ENCODE measurements at regions not wholly inside any gene's neighbourhood (a gene's known extent, or its start where the extent isn't known, plus 50 kb on each side); places are given as distances from the start of the nearest gene placed in this dataset.

- Histone ChIP-seq H3K4me1 (ENCODE audit: insufficient read depth) (no peaks in the 10 kb centered on the region), H3K4me3 (no peak overlapping the region), H3K9me3 (no peaks in the 10 kb centered on the region), H3K27ac (no peak overlapping the region), H3K36me3 (no peaks in the 10 kb centered on the region), H3K27me3 (no peaks in the 10 kb centered on the region)
- intact Hi-C loops (cut with DNase I), result loop anchor here in 1 of 4 donors (2.0 kb wide), 1 partner anchor 20 kb away; no protein-coding TSS in a partner anchor
- no peak for DNase-seq
- 79 to 83% (median 82%) methylated on average over 5 of the region's 5 CpGs for WGBS, 3 donors
- TF ChIP-seq POLR2A (IDR thresholded peaks at IDR 0.05), result no peak
- TF ChIP-seq CTCF (IDR thresholded peaks at IDR 0.05), result no peak
- no peak for TF ChIP-seq EP300 (IDR thresholded peaks at IDR 0.05)
Observed at GRCh38 chr18:10312326-10313015, 142.0 kb upstream of the APCDD1 start.

GRCh38 chr18:10313016-10313342 is 141.5 kb upstream of the APCDD1 start:
- H3K9me3 ChIP-seq, result no peaks in the 10 kb centered on the region
- H3K36me3 ChIP-seq, result no peaks in the 10 kb centered on the region
- no peak for TF ChIP-seq EP300 (IDR thresholded peaks at IDR 0.05)
- no peak for TF ChIP-seq POLR2A (IDR thresholded peaks at IDR 0.05)
- no peak for TF ChIP-seq CTCF (IDR thresholded peaks at IDR 0.05)
- no peaks in the 10 kb centered on the region for H3K4me1 ChIP-seq (ENCODE audit: insufficient read depth)
- no peak overlapping the region for H3K4me3 ChIP-seq
- intact Hi-C loops (cut with DNase I), result loop anchor here in 1 of 4 donors (2.0 kb wide), 1 partner anchor 20 kb away; no protein-coding TSS in a partner anchor
- H3K27me3 ChIP-seq, result no peaks in the 10 kb centered on the region
- 87 to 96% (median 91%) methylated on average over 3 of the region's 3 CpGs for WGBS, 3 donors
- no peak overlapping the region for H3K27ac ChIP-seq
- no peak for DNase-seq

- DNase-seq, result no peak
- H3K4me1 ChIP-seq (ENCODE audit: insufficient read depth), result no peaks in the 10 kb centered on the region
- no peak for TF ChIP-seq EP300 (IDR thresholded peaks at IDR 0.05)
- H3K36me3 ChIP-seq, result no peaks in the 10 kb centered on the region
- no peak overlapping the region for H3K4me3 ChIP-seq
- WGBS, 3 donors, result 92 to 96% (median 94%) methylated on average over 5 of the region's 5 CpGs
- H3K27ac ChIP-seq, result no peak overlapping the region
- no peaks in the 10 kb centered on the region for H3K9me3 ChIP-seq
- intact Hi-C loops (cut with DNase I), result no loop called here
- no peaks in the 10 kb centered on the region for H3K27me3 ChIP-seq
Observed at GRCh38 chr18:10314066-10314465, 140.4 kb upstream of the APCDD1 start.

- intact Hi-C loops (cut with DNase I), result no loop called here
- Histone ChIP-seq H3K27ac (no peak overlapping the region), H3K4me1 (ENCODE audit: insufficient read depth) (no peaks in the 10 kb centered on the region), H3K27me3 (no peaks in the 10 kb centered on the region), H3K36me3 (no peaks in the 10 kb centered on the region), H3K4me3 (no peak overlapping the region), H3K9me3 (no peaks in the 10 kb centered on the region)
- WGBS, 3 donors, result 87 to 95% (median 93%) methylated on average over 1 of the region's 1 CpG
- TF ChIP-seq EP300 (IDR thresholded peaks at IDR 0.05), result no peak
- TF ChIP-seq POLR2A (IDR thresholded peaks at IDR 0.05), result no peak
- no peak for TF ChIP-seq CTCF (IDR thresholded peaks at IDR 0.05)
- DNase-seq, result no peak
Observed at GRCh38 chr18:10315522-10315921, 138.9 kb upstream of the APCDD1 start.

- DNase-seq, result no peak
- no peaks in the 10 kb centered on the region for H3K4me1 ChIP-seq (ENCODE audit: insufficient read depth)
- H3K36me3 ChIP-seq, result no peaks in the 10 kb centered on the region
- H3K9me3 ChIP-seq, result no peaks in the 10 kb centered on the region
- no peak overlapping the region for H3K4me3 ChIP-seq
- 84 to 87% (median 85%) methylated on average over 7 of the region's 7 CpGs for WGBS, 3 donors
- intact Hi-C loops (cut with DNase I), result no loop called here
- H3K27me3 ChIP-seq, result no peaks in the 10 kb centered on the region
- no peak overlapping the region for H3K27ac ChIP-seq
- TF ChIP-seq EP300 (IDR thresholded peaks at IDR 0.05), result no peak
- no peak for TF ChIP-seq POLR2A (IDR thresholded peaks at IDR 0.05)
- TF ChIP-seq CTCF (IDR thresholded peaks at IDR 0.05), result no peak
Observed at GRCh38 chr18:10316778-10317177, 137.7 kb upstream of the APCDD1 start.

Data from ovary (tissue), 7 donors.